ENCODE measurements at regions not wholly inside any gene's neighbourhood (a gene's known extent, or its start where the extent isn't known, plus 50 kb on each side); places are given as distances from the start of the nearest gene placed in this dataset.

DNA sequence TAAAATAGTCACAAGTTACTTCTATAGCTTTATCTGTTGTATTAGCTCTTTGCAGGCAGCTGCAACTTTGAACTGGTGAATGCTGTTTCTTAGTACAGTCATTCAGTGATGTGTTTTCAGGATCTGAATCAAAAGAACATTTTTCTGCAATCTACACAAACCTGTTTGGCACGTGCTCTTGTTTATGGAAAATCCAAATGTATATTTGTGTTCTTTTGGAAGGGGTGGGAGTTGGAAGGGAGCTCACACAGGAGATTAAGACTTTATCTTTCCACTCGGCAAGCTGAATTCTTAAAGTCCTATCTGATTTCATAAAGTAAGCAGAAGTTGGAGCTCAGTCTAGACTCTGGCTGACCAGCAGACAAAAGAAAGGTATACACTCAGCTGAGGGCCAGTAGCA lies 300.2 kb downstream of the MAP2K6 start:
- no peaks in the 10 kb centered on the region for H3K27me3 ChIP-seq (ENCODE audit: control insufficient read depth, insufficient read depth, low read length)
- H3K9me3 ChIP-seq (ENCODE audit: control insufficient read depth, insufficient read depth, low read length): no peaks in the 10 kb centered on the region
- H3K27ac ChIP-seq (ENCODE audit: low read depth, low read length): no peak overlapping the region
- POLR2A ChIA-PET: no interaction called here
- H3K4me3 ChIP-seq (ENCODE audit: low read depth, low read length): no peak overlapping the region
- TF ChIP-seq, protein P1, sequence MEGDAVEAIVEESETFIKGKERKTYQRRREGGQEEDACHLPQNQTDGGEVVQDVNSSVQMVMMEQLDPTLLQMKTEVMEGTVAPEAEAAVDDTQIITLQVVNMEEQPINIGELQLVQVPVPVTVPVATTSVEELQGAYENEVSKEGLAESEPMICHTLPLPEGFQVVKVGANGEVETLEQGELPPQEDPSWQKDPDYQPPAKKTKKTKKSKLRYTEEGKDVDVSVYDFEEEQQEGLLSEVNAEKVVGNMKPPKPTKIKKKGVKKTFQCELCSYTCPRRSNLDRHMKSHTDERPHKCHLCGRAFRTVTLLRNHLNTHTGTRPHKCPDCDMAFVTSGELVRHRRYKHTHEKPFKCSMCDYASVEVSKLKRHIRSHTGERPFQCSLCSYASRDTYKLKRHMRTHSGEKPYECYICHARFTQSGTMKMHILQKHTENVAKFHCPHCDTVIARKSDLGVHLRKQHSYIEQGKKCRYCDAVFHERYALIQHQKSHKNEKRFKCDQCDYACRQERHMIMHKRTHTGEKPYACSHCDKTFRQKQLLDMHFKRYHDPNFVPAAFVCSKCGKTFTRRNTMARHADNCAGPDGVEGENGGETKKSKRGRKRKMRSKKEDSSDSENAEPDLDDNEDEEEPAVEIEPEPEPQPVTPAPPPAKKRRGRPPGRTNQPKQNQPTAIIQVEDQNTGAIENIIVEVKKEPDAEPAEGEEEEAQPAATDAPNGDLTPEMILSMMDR (IDR thresholded peaks at IDR 0.05; ENCODE audit: low read depth, low read length): no peak
- CTCF ChIA-PET: interaction anchor here (0.7 to 1.2 kb wide), 3 partner anchors 96 to 108 kb away, joined by 3 to 5 read pairs (median 4); no protein-coding TSS in a partner anchor
- DNase-seq (ENCODE audit: low read depth, low spot score): peak; percentile 33

GRCh38 chr17:69715656-69716055 lies 301.2 kb downstream of the MAP2K6 start:
- CTCF ChIA-PET: no interaction called here
- Histone ChIP-seq H3K27me3 (ENCODE audit: control insufficient read depth, insufficient read depth, low read length) (no peaks in the 10 kb centered on the region), H3K9me3 (ENCODE audit: control insufficient read depth, insufficient read depth, low read length) (no peaks in the 10 kb centered on the region), H3K27ac (ENCODE audit: low read depth, low read length) (no peak overlapping the region), H3K4me3 (ENCODE audit: low read depth, low read length) (no peak overlapping the region)
- no peak for DNase-seq (ENCODE audit: low read depth, low spot score)
- POLR2A ChIA-PET: no interaction called here
- TF ChIP-seq, protein P1 (IDR thresholded peaks at IDR 0.05; ENCODE audit: low read depth, low read length): no peak

DNA sequence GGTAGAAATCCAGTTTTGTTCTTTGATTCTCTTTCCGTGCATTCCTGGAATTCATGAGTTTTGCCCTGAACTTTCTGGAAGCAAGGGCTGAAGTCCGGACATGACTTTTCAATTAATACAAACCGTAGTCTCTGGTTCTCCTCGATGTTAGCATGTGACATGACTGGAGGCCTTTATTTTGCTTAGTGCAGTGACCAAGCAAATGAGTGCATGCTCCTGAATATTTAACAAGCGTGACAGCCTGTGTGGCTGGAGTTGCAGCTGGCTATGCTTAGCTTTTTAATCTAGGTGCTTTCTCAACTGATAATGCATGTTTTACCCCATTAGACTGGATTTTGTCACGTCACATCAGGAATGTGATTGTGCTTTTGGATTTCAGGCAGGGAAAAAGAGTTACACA lies 302.1 kb downstream of the MAP2K6 start:
- Histone ChIP-seq H3K4me3 (ENCODE audit: low read depth, low read length) (no peak overlapping the region), H3K9me3 (ENCODE audit: control insufficient read depth, insufficient read depth, low read length) (no peaks in the 10 kb centered on the region), H3K27me3 (ENCODE audit: control insufficient read depth, insufficient read depth, low read length) (no peaks in the 10 kb centered on the region), H3K27ac (ENCODE audit: low read depth, low read length) (no peak overlapping the region)
- TF ChIP-seq, protein P1 (IDR thresholded peaks at IDR 0.05; ENCODE audit: low read depth, low read length): no peak
- POLR2A ChIA-PET: no interaction called here
- CTCF ChIA-PET: interaction anchor here (0.6 kb wide), 1 partner anchor 32 kb away, joined by 4 read pairs; no protein-coding TSS in a partner anchor
- DNase-seq (ENCODE audit: low read depth, low spot score): no peak

DNA sequence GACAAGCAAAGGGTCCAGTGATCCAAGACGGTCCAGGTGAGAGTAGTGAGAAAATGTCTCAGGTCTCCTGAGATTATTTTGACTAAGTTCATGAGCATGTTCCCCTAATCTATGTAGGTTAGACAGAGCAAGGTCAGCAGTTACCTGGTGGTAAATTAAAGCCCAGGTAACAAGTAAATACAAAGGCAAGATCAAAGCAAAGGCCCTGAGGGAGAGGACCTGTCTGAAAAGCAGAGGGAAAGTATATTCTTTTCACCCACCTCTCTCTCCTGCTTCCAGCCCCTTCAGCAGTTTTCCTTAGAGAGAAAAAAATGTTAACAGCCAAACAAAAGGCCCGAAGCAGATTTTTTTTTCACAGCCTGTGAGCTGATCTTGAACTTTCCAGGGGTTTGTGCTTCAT lies 302.7 kb downstream of the MAP2K6 start:
- ChIA-PET POLR2A (no interaction called here), CTCF (interaction anchor here (2.5 kb wide), 1 partner anchor 109 kb away, joined by 12 read pairs; no protein-coding TSS in a partner anchor)
- no peak for DNase-seq (ENCODE audit: low read depth, low spot score)
- no peaks in the 10 kb centered on the region for H3K27me3 ChIP-seq (ENCODE audit: control insufficient read depth, insufficient read depth, low read length)
- H3K27ac ChIP-seq (ENCODE audit: low read depth, low read length): no peak overlapping the region
- no peaks in the 10 kb centered on the region for H3K9me3 ChIP-seq (ENCODE audit: control insufficient read depth, insufficient read depth, low read length)
- no peak overlapping the region for H3K4me3 ChIP-seq (ENCODE audit: low read depth, low read length)
- TF ChIP-seq, protein P1 (IDR thresholded peaks at IDR 0.05; ENCODE audit: low read depth, low read length): no peak

DNA sequence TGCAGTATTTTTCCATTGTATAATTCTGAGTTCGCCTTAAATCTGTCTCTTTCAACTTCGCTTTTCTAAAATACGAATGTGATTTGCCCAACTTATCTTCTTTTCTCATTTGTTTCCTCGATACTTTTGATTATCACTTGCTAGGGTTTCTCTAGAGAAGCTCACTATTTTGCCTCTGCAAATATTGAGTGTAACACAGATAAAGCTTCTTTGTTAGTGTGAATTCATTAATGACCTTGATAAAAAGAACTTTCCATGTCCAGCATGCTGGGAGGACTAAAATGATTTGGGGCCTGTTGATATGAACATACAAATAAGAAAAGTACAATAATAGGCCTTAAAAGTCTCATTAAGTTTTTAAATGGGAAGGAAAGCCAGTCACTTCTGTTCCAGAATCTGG lies 303.3 kb downstream of the MAP2K6 start:
- H3K27ac ChIP-seq (ENCODE audit: low read depth, low read length): no peak overlapping the region
- POLR2A ChIA-PET: no interaction called here
- H3K27me3 ChIP-seq (ENCODE audit: control insufficient read depth, insufficient read depth, low read length): no peaks in the 10 kb centered on the region
- no peak overlapping the region for H3K4me3 ChIP-seq (ENCODE audit: low read depth, low read length)
- no peak for DNase-seq (ENCODE audit: low read depth, low spot score)
- CTCF ChIA-PET: interaction anchor here (2.5 kb wide), 1 partner anchor 110 kb away, joined by 12 read pairs; no protein-coding TSS in a partner anchor
- TF ChIP-seq, protein P1 (IDR thresholded peaks at IDR 0.05; ENCODE audit: low read depth, low read length): no peak
- H3K9me3 ChIP-seq (ENCODE audit: control insufficient read depth, insufficient read depth, low read length): no peaks in the 10 kb centered on the region

Data from AG04450 (cell line).